ENCODE measurements at regions not wholly inside any gene's neighbourhood (a gene's known extent, or its start where the extent isn't known, plus 50 kb on each side); places are given as distances from the start of the nearest gene placed in this dataset.

- Histone ChIP-seq H3K9me3 (peaks cover 0 to 16% (median 15%) of the 10 kb centered on the region in 3 donors), H3K36me3 (no peaks in the 10 kb centered on the region), H3K27ac (no peak overlapping the region), H3K4me3 (no peak overlapping the region), H3K27me3 (no peaks in the 10 kb centered on the region), H3K4me1 (no peaks in the 10 kb centered on the region)
- no peak for TF ChIP-seq CTCF (IDR thresholded peaks at IDR 0.05)
- DNase-seq = no peak
- intact Hi-C loops (cut with DNase I; ENCODE audit: low total_unique reads) = no loop called here
Observed at GRCh38 chr1:67966666-67967009, 83.8 kb downstream of the DIRAS3 start.

GRCh38 chr1:67965995-67966665 is 84.3 kb downstream of the DIRAS3 start:
- Histone ChIP-seq H3K27ac (no peak overlapping the region), H3K9me3 (peaks cover 0 to 16% (median 15%) of the 10 kb centered on the region in 3 donors), H3K27me3 (no peaks in the 10 kb centered on the region), H3K4me1 (no peaks in the 10 kb centered on the region), H3K36me3 (no peaks in the 10 kb centered on the region), H3K4me3 (no peak overlapping the region)
- no peak for DNase-seq
- intact Hi-C loops (cut with DNase I; ENCODE audit: low total_unique reads) = no loop called here
- no peak for TF ChIP-seq CTCF (IDR thresholded peaks at IDR 0.05)

DNA sequence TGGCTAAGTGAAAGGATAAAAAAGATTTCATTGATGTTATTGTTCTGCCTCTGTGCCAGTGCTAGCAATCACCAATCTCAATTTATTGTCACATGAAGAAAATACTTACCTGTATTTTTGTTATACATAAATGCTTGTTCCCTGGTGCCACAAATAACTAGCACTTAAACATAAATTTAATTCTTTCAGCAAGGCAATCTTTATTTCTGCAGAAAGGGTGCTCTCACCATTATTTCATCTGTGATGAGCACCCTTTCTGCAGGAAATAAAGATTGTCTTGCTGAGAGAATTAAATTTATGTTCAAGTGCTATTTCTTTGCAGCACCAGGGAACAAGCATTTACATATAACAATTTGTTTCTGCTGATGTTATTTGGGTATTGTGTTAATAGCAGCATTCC is 87.2 kb downstream of the DIRAS3 start:
- H3K4me1 ChIP-seq = no peaks in the 10 kb centered on the region
- no peak for TF ChIP-seq CTCF (IDR thresholded peaks at IDR 0.05)
- DNase-seq = no peak
- H3K36me3 ChIP-seq = no peaks in the 10 kb centered on the region
- H3K9me3 ChIP-seq = peaks cover 0 to 16% (median 15%) of the 10 kb centered on the region in 3 donors
- intact Hi-C loops (cut with DNase I; ENCODE audit: low total_unique reads) = no loop called here
- no peaks in the 10 kb centered on the region for H3K27me3 ChIP-seq
- H3K27ac ChIP-seq = no peak overlapping the region
- no peak overlapping the region for H3K4me3 ChIP-seq

- no peak for DNase-seq
- Histone ChIP-seq H3K4me3 (no peak overlapping the region), H3K4me1 (no peaks in the 10 kb centered on the region), H3K27me3 (no peaks in the 10 kb centered on the region), H3K27ac (no peak overlapping the region), H3K36me3 (no peaks in the 10 kb centered on the region), H3K9me3 (peaks cover 0 to 16% (median 15%) of the 10 kb centered on the region in 3 donors)
- intact Hi-C loops (cut with DNase I; ENCODE audit: low total_unique reads) = no loop called here
- TF ChIP-seq CTCF (IDR thresholded peaks at IDR 0.05) = no peak
Observed at GRCh38 chr1:67960766-67961165, 89.7 kb downstream of the DIRAS3 start.

DNA sequence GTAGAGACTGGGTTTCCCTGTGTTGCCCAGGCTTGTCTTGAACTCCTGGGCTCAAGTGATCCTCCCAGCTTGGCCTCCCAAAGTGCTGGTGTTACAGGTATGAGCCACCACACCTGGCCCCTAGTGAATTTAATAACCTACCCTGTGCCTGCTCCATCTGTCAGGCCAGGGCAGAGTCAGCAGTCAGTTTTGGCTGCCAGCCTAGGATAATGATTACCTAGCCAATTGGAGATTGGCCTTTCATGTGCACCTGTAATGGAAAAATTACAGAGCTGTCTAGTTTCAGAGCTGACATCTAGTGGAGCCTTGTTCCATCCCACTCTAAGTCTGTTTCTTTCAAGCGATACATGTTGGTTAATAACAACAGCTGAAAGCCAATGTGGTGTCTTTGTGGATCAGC is 92.0 kb downstream of the DIRAS3 start:
- Histone ChIP-seq H3K27me3 (no peaks in the 10 kb centered on the region), H3K4me1 (no peaks in the 10 kb centered on the region), H3K4me3 (no peak overlapping the region), H3K27ac (no peak overlapping the region), H3K9me3 (peaks cover 0 to 15% (median 6%) of the 10 kb centered on the region in 3 donors), H3K36me3 (no peaks in the 10 kb centered on the region)
- intact Hi-C loops (cut with DNase I; ENCODE audit: low total_unique reads) = no loop called here
- TF ChIP-seq CTCF (IDR thresholded peaks at IDR 0.05) = no peak
- DNase-seq = no peak

GRCh38 chr1:67957066-67957465 is 93.4 kb downstream of the DIRAS3 start:
- Histone ChIP-seq H3K27me3 (no peaks in the 10 kb centered on the region), H3K4me1 (no peaks in the 10 kb centered on the region), H3K4me3 (no peak overlapping the region), H3K9me3 (peaks cover 0 to 1% (median 0%) of the 10 kb centered on the region in 3 donors), H3K36me3 (no peaks in the 10 kb centered on the region), H3K27ac (no peak overlapping the region)
- no peak for DNase-seq
- intact Hi-C loops (cut with DNase I; ENCODE audit: low total_unique reads) = no loop called here
- no peak for TF ChIP-seq CTCF (IDR thresholded peaks at IDR 0.05)
